ENCODE measurements at regions not wholly inside any gene's neighbourhood (a gene's known extent, or its start where the extent isn't known, plus 50 kb on each side); places are given as distances from the start of the nearest gene placed in this dataset.

GRCh38 chr6:84358581-84358980 is 131.1 kb upstream of the CEP162 start:
- Mint-ChIP-seq H3K27ac (no peak overlapping the region), H3K9me3 (peaks cover 0 to 4% (median 4%) of the 10 kb centered on the region in 3 donors), H3K4me3 (no peak overlapping the region), H3K36me3 (no peaks in the 10 kb centered on the region), H3K27me3 (no peaks in the 10 kb centered on the region), H3K4me1 (no peaks in the 10 kb centered on the region)

DNA sequence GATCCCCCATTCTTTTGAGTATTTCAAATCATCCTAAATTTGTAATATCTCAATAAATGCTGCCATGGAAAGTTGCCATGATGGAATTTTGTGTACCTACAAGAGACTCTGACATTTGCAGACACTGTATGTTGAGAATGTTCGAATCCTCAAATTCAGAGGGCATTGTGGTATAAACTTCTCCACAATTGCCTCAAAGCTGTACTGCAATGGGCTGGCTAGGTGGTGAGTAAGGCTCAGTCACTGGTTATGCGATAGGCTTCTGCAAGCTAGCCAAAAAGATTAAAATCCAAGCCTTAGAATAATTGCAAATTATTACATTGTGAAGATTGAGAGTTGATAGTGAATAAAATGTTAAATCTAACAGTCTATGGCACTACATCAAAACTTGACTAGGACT is 130.2 kb upstream of the CEP162 start:
- Mint-ChIP-seq H3K27ac (no peak overlapping the region), H3K4me3 (no peak overlapping the region), H3K9me3 (peaks cover 0 to 4% (median 4%) of the 10 kb centered on the region in 3 donors), H3K36me3 (no peaks in the 10 kb centered on the region), H3K4me1 (no peaks in the 10 kb centered on the region), H3K27me3 (no peaks in the 10 kb centered on the region)

- H3K27me3 Mint-ChIP-seq, result no peaks in the 10 kb centered on the region
- H3K4me1 Mint-ChIP-seq, result no peaks in the 10 kb centered on the region
- H3K9me3 Mint-ChIP-seq, result peaks cover 0 to 4% (median 4%) of the 10 kb centered on the region in 3 donors
- H3K27ac Mint-ChIP-seq, result no peak overlapping the region
- no peak overlapping the region for H3K4me3 Mint-ChIP-seq
- H3K36me3 Mint-ChIP-seq, result no peaks in the 10 kb centered on the region
Observed at GRCh38 chr6:84356907-84357306, 129.5 kb upstream of the CEP162 start.

DNA sequence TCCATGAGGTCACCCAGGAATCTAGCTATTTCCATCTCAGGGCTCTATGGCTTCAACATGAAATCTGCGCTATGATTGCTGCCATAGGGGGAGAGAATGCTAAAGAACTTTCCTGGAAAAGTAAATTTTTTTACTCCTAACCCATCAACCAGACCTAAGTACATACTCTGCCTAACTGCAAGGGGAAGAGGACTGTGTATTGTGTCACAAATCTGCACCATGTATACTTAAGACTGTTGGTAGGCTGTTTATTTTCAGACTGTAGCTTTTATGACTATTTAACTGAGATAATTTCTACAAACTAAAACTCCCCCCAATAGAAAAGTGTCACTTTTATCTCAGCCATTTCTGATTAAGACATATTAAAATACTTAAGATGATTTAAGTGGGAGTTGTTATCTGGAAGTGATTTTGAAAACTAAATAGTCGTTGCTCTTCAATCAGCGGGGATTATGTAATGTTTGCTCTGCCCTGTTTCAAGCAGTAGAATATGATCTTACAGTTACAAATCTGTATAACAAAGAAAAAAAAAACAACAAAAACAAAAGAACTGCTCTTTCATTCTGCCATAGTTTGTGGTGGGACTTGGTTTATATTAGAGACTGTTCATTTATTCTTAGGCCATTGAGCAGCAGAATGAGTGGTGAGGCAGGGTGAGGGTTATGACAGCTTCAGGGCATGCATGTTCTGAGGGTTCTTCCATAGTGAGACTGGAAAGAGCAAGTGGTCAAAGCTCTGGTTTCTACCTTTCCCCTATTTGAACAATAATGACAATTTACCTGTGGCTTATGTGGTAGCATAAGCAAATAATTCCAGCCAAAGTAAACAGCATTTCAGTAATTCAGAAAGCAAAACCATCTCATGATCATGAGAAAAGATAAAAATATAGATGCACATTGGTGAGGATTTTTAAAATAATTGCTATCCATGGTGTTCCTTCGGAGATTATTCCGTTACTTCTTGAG is 126.3 kb upstream of the CEP162 start:
- Mint-ChIP-seq H3K36me3 (no peaks in the 10 kb centered on the region), H3K9me3 (peaks cover 0 to 6% (median 0%) of the 10 kb centered on the region in 3 donors), H3K4me1 (no peaks in the 10 kb centered on the region), H3K4me3 (no peak overlapping the region), H3K27me3 (no peaks in the 10 kb centered on the region), H3K27ac (no peak overlapping the region)

GRCh38 chr6:84350397-84350796 is 123.0 kb upstream of the CEP162 start:
- H3K27ac Mint-ChIP-seq, result no peak overlapping the region
- H3K27me3 Mint-ChIP-seq, result no peaks in the 10 kb centered on the region
- no peaks in the 10 kb centered on the region for H3K4me1 Mint-ChIP-seq
- H3K4me3 Mint-ChIP-seq, result no peak overlapping the region
- peaks cover 0 to 1% (median 0%) of the 10 kb centered on the region in 3 donors for H3K9me3 Mint-ChIP-seq
- peaks cover 2% of the 10 kb centered on the region for H3K36me3 Mint-ChIP-seq

- Mint-ChIP-seq H3K4me3 (no peak overlapping the region), H3K27ac (no peak overlapping the region), H3K36me3 (peaks cover 2% of the 10 kb centered on the region), H3K9me3 (peaks cover 0 to 1% (median 0%) of the 10 kb centered on the region in 3 donors), H3K4me1 (no peaks in the 10 kb centered on the region), H3K27me3 (no peaks in the 10 kb centered on the region)
Observed at GRCh38 chr6:84349542-84349941, 122.1 kb upstream of the CEP162 start.

DNA sequence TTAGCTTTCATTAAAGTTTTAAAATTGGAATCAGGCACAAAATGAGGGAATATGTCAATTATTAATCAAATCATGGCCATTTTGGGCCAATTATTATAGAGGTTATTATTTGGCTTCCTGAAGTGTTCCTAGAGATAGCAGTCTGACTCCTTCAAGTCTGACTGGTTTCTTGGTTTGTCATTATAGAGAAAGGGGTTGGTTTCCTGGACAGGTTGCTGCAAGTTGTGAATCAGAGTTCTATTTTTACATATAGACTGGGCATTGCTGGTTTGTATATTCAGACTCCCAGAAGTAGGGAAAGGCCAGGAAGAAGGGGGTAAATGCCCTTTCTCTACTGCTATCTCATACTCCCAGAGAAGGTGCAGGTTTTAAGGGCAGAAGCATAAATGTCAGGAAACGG is 121.4 kb upstream of the CEP162 start:
- Mint-ChIP-seq H3K9me3 (peaks cover 0 to 2% (median 1%) of the 10 kb centered on the region in 3 donors), H3K27me3 (peaks cover 3% of the 10 kb centered on the region)

DNA sequence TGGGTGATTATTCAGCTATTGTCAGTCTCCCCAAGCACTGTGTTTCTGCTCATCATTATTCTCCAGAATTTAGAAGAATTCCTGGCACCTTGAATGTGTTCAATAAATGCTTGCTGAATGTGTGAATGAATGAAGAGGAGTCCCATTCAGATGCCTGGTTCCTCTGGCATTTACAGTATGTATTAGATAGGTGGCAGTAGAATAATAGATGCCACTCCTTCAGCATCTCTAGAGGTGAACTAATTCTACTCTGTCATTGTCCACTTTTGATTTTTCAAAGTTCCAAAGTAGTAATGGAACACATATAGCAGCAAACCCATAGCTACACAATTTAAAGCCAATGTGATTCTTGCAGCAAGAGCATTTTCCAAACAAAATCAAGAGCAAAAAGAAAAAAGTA is 118.9 kb upstream of the CEP162 start:
- peaks cover 2% of the 10 kb centered on the region for H3K36me3 Mint-ChIP-seq
- H3K4me3 Mint-ChIP-seq, result no peak overlapping the region
- H3K9me3 Mint-ChIP-seq, result peaks cover 0 to 2% (median 1%) of the 10 kb centered on the region in 3 donors
- H3K4me1 Mint-ChIP-seq, result no peaks in the 10 kb centered on the region
- H3K27ac Mint-ChIP-seq, result no peak overlapping the region
- peaks cover 3% of the 10 kb centered on the region for H3K27me3 Mint-ChIP-seq

More for the DNA sequence above, 121.4 kb upstream of the CEP162 start:
- Mint-ChIP-seq H3K4me3 (no peak overlapping the region), H3K4me1 (no peaks in the 10 kb centered on the region), H3K36me3 (peaks cover 2% of the 10 kb centered on the region), H3K27ac (no peak overlapping the region)

- peaks cover 0 to 8% (median 7%) of the 10 kb centered on the region in 3 donors for H3K9me3 Mint-ChIP-seq
Observed at GRCh38 chr6:84344005-84344404, 116.6 kb upstream of the CEP162 start.

DNA sequence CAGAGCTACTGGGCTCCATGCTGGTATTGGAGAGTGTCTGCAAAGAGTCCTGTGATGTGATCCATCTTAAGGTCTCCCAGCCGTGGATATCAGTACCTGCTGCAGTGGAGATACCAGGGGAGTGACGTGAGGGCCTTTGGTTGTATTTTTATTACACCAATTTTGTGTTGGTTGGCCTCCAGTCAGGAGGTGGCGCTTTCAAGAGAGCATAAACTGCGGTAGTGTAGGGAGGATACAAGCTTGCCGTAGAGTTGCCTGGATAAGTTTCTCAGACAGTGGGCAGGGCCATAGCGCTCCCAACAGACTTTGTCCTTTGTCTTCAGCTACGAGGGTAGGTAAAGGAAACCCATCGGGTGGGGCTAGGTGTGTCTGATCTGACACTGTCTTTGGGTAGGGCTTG is 113.0 kb upstream of the CEP162 start:
- Mint-ChIP-seq H3K36me3 (peaks cover 2% of the 10 kb centered on the region), H3K27ac (no peak overlapping the region), H3K27me3 (peaks cover 5% of the 10 kb centered on the region), H3K4me3 (no peak overlapping the region), H3K9me3 (peaks cover 0 to 17% (median 12%) of the 10 kb centered on the region in 3 donors), H3K4me1 (no peaks in the 10 kb centered on the region)

More at GRCh38 chr6:84344005-84344404, 116.6 kb upstream of the CEP162 start:
- Mint-ChIP-seq H3K27ac (no peak overlapping the region), H3K36me3 (peaks cover 2% of the 10 kb centered on the region), H3K27me3 (peaks cover 5% of the 10 kb centered on the region), H3K4me3 (no peak overlapping the region), H3K4me1 (no peaks in the 10 kb centered on the region)

DNA sequence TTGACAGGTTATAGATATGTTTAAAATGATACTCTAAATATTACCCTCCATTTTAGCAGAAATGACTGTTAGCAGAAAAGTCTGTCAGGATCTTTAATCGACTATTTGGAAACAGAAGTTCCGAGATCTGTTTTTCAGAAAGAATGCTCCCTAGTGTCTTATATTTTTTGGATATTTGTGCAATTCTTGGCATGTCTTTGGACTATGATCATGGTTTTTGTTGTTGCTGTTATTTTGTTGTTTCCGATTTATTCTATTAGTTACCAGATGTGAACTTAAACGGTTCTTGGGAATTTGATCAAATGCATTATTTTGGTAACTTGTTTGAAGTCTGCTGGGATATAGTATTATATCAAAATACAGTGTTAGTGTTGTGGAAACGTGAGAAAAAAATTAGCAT is 106.4 kb upstream of the CEP162 start:
- Mint-ChIP-seq H3K9me3 (peaks cover 0 to 10% (median 8%) of the 10 kb centered on the region in 3 donors), H3K4me1 (no peaks in the 10 kb centered on the region), H3K27ac (no peak overlapping the region), H3K36me3 (peaks cover 2% of the 10 kb centered on the region), H3K27me3 (no peaks in the 10 kb centered on the region), H3K4me3 (no peak overlapping the region)

- Mint-ChIP-seq H3K4me3 (no peak overlapping the region), H3K27ac (no peak overlapping the region), H3K27me3 (no peaks in the 10 kb centered on the region), H3K9me3 (peaks cover 0 to 10% (median 5%) of the 10 kb centered on the region in 3 donors), H3K36me3 (peaks cover 2% of the 10 kb centered on the region), H3K4me1 (no peaks in the 10 kb centered on the region)
Observed at GRCh38 chr6:84332139-84333034, 104.9 kb upstream of the CEP162 start.

DNA sequence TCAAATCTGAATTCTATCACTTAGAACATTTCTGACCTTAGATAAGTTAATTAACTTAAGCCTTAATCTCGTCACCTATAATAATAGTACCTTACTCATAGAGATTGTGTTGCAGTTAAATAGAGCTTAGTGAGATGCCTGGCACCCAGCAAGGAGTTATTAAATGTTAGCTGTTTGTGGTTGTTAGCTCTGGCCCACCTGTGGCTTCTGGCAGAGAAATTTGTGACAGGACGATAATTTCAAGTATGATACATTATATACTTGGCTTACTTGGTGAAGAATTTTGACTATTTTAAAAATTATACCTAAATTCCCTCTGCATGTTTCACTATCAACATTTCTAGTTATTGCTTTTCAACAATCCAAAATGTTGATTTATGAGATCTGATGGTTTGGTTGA is 102.9 kb upstream of the CEP162 start:
- no peaks in the 10 kb centered on the region for H3K36me3 Mint-ChIP-seq
- no peaks in the 10 kb centered on the region for H3K4me1 Mint-ChIP-seq
- H3K27ac Mint-ChIP-seq, result no peak overlapping the region
- peaks cover 0 to 3% (median 0%) of the 10 kb centered on the region in 3 donors for H3K9me3 Mint-ChIP-seq
- no peaks in the 10 kb centered on the region for H3K27me3 Mint-ChIP-seq
- no peak overlapping the region for H3K4me3 Mint-ChIP-seq

DNA sequence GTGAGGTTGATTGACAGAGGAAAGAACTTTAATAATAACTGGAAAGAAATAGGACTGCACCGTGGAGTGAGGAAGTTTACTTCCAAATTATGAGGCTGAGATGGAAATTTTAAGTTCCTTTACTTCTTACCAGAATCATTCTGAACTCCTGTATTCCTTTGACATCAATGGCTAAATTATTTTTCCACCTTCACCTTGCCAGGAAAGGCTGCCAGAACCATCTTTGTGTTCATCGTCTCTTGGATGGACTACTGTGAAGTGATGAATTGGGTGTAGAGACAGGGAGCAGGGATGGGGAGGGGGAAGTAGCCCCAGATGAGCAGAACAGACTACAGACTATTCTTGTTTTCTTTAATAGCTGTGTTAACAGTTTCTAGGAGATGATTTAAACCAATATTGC is 102.1 kb upstream of the CEP162 start:
- Mint-ChIP-seq H3K4me3 (no peak overlapping the region), H3K9me3 (no peaks in the 10 kb centered on the region), H3K27ac (no peak overlapping the region), H3K4me1 (no peaks in the 10 kb centered on the region), H3K27me3 (no peaks in the 10 kb centered on the region), H3K36me3 (no peaks in the 10 kb centered on the region)

- no peaks in the 10 kb centered on the region for H3K36me3 Mint-ChIP-seq
- no peak overlapping the region for H3K27ac Mint-ChIP-seq
- no peak overlapping the region for H3K4me3 Mint-ChIP-seq
Observed at GRCh38 chr6:84329077-84329476, 101.6 kb upstream of the CEP162 start.

More at GRCh38 chr6:84329077-84329476, 101.6 kb upstream of the CEP162 start:
- Mint-ChIP-seq H3K4me1 (no peaks in the 10 kb centered on the region), H3K27me3 (no peaks in the 10 kb centered on the region), H3K9me3 (no peaks in the 10 kb centered on the region)

All from IgD-negative memory B cell (primary cell).